Neutrophil (primary cell): ENCODE measurements at regions not wholly inside any gene's neighbourhood (a gene's known extent, or its start where the extent isn't known, plus 50 kb on each side); places are given as distances from the start of the nearest gene placed in this dataset.

ENCODE experiments used
- H3K27ac ChIP-seq: fragments of 200-600 bp; sonication (generic); 2 replicates; pipeline ENCODE4 v1.5.1; 2016; ENCODE audit warnings: mild to moderate bottlenecking, moderate library complexity
- H3K27me3 ChIP-seq: fragments of 200-600 bp; sonication (generic); 2 replicates; pipeline ENCODE4 v1.6.0; 2016; ENCODE audit warnings: mild to moderate bottlenecking
- H3K36me3 ChIP-seq: fragments of 200-600 bp; sonication (generic); 2 replicates; pipeline ENCODE4 v1.5.1; 2017
- H3K4me1 ChIP-seq, 2 experiments: fragments of 200-600 bp in 1 of 2; sonication (generic) in 1 of 2; 1 replicate in 1 of 2; 2 replicates in 1 of 2; pipeline versions ENCODE4 v1.5.1 to v1.6.1; 2013 to 2016; ENCODE audit warnings: low read depth in 1 of 2, low read length in 1 of 2, mild to moderate bottlenecking in 1 of 2, moderate library complexity in 1 of 2; ENCODE audit not compliant: control insufficient read depth in 1 of 2, insufficient read depth in 1 of 2
- H3K4me3 ChIP-seq, 2 experiments: fragments of 200-600 bp in 1 of 2; sonication (generic) in 1 of 2; 1 replicate in 1 of 2; 2 replicates in 1 of 2; pipeline ENCODE4 v1.5.1; 2013 to 2016; ENCODE audit warnings: low read depth in 1 of 2, low read length in 1 of 2, mild to moderate bottlenecking in 1 of 2, moderate library complexity in 1 of 2
- H3K9me3 ChIP-seq: fragments of 200-600 bp; sonication (generic); 2 replicates; pipeline ENCODE4 v1.5.1; 2016
- CTCF ChIP-seq: fragments of 200-600 bp; sonication (generic); IDR thresholded peaks from 2 replicates; pipeline ENCODE4 v1.5.1; 2016; ENCODE audit warnings: antibody characterized with exemption

- TF ChIP-seq CTCF: no peak
- no peak overlapping the region for H3K4me3 ChIP-seq
- no peak overlapping the region for H3K27ac ChIP-seq
- H3K36me3 ChIP-seq: no peaks in the 10 kb centered on the region
- H3K27me3 ChIP-seq: no peaks in the 10 kb centered on the region
- no peaks in the 10 kb centered on the region for H3K9me3 ChIP-seq
- H3K4me1 ChIP-seq: peaks cover 0 to 6% of the 10 kb centered on the region in 2 experiments
Measured at GRCh38 chr5:67246546-67247268, 50.1 kb upstream of the CD180 start.
